Neural progenitor cell (in vitro differentiated cells): ENCODE measurements at regions not wholly inside any gene's neighbourhood (a gene's known extent, or its start where the extent isn't known, plus 50 kb on each side); places are given as distances from the start of the nearest gene placed in this dataset.

ENCODE experiments used
- DNase-seq: peaks from one replicate; pipeline ENCODE4 v3.0.0-alpha.2; 2016; ENCODE audit warnings: low spot score
- H2AFZ ChIP-seq: fragments of 200-600 bp; sonication (generic); replicated peaks from 2 replicates; pipeline ENCODE4 v1.6.1; 2016; ENCODE audit warnings: antibody characterized with exemption
- H3F3A ChIP-seq: fragments of 200-600 bp; sonication (generic); 2 replicates; pipeline ENCODE4 v1.6.1; 2016; ENCODE audit warnings: antibody characterized with exemption, low read depth
- H3K27ac ChIP-seq: fragments of 200-600 bp; sonication (generic); 2 replicates; pipeline ENCODE4 v1.5.1; 2016; ENCODE audit warnings: mild to moderate bottlenecking
- H3K27me3 ChIP-seq: fragments of 200-600 bp; sonication (generic); 2 replicates; pipeline ENCODE4 v1.6.1; 2016; ENCODE audit warnings: mild to moderate bottlenecking, moderate library complexity
- H3K36me3 ChIP-seq: fragments of 200-600 bp; sonication (generic); 2 replicates; pipeline ENCODE4 v1.5.1; 2016
- H3K4me1 ChIP-seq: fragments of 200-600 bp; sonication (generic); 2 replicates; pipeline ENCODE4 v1.6.1; 2016; ENCODE audit warnings: mixed run types
- H3K4me2 ChIP-seq: fragments of 200-600 bp; sonication (generic); 2 replicates; pipeline ENCODE4 v1.6.1; 2016
- H3K4me3 ChIP-seq: fragments of 200-600 bp; sonication (generic); 2 replicates; pipeline ENCODE4 v1.5.1; 2016
- H3K79me2 ChIP-seq: fragments of 200-600 bp; sonication (generic); 2 replicates; pipeline ENCODE4 v1.6.1; 2016; ENCODE audit warnings: low read depth
- H3K9ac ChIP-seq: fragments of 200-600 bp; sonication (generic); 2 replicates; pipeline ENCODE4 v1.6.1; 2016
- H3K9me3 ChIP-seq: fragments of 200-600 bp; sonication (generic); 2 replicates; pipeline ENCODE4 v1.5.1; 2016; ENCODE audit warnings: low read depth
- H4K20me1 ChIP-seq: fragments of 200-600 bp; sonication (generic); 2 replicates; pipeline ENCODE4 v1.6.1; 2016; ENCODE audit warnings: low read depth
- H3K27ac Mint-ChIP-seq: 3 replicates; pipeline ENCODE4 v1.8.0; 2021; ENCODE audit warnings: mixed read lengths
- H3K27me3 Mint-ChIP-seq: 2 replicates; pipeline ENCODE4 v1.8.0; 2022; ENCODE audit warnings: low read depth, mild to moderate bottlenecking, inconsistent platforms, moderate library complexity, mixed read lengths; ENCODE audit not compliant: insufficient read depth
- H3K36me3 Mint-ChIP-seq: 3 replicates; pipeline ENCODE4 v1.8.0; 2021; ENCODE audit warnings: mixed read lengths
- H3K4me1 Mint-ChIP-seq: 3 replicates; pipeline ENCODE4 v1.8.0; 2021; ENCODE audit warnings: mixed read lengths
- H3K4me3 Mint-ChIP-seq: 3 replicates; pipeline ENCODE4 v1.8.0; 2021; ENCODE audit warnings: mild to moderate bottlenecking, moderate library complexity, mixed read lengths
- H3K9me3 Mint-ChIP-seq: 3 replicates; pipeline ENCODE4 v1.8.0; 2020; ENCODE audit warnings: mixed read lengths
- CTCF ChIP-seq: fragments of 200-600 bp; sonication (generic); IDR thresholded peaks from 2 replicates; pipeline ENCODE4 v1.5.1; 2017; ENCODE audit warnings: antibody characterized with exemption, mild to moderate bottlenecking
- EZH2 ChIP-seq: fragments of 200-600 bp; sonication (generic); IDR thresholded peaks from 2 replicates; pipeline ENCODE4 v1.6.1; 2017; ENCODE audit warnings: antibody characterized with exemption, mild to moderate bottlenecking, moderate library complexity
- EZH2phosphoT487 ChIP-seq: fragments of 200-600 bp; sonication (generic); IDR thresholded peaks from 2 replicates; pipeline ENCODE4 v1.6.1; 2017; ENCODE audit warnings: antibody characterized with exemption

- no peak overlapping the region for H2AFZ ChIP-seq
- Mint-ChIP-seq H3K27ac (no peak overlapping the region), H3K27me3 (peaks cover 3% of the 10 kb centered on the region), H3K4me3 (no peak overlapping the region), H3K36me3 (peaks cover 2% of the 10 kb centered on the region), H3K4me1 (peaks cover 6% of the 10 kb centered on the region), H3K9me3 (peaks cover 9% of the 10 kb centered on the region)
- H3K27me3 ChIP-seq, result peaks cover 10% of the 10 kb centered on the region
- no peaks in the 10 kb centered on the region for H4K20me1 ChIP-seq
- peaks cover 5% of the 10 kb centered on the region for H3K9me3 ChIP-seq
- no peak overlapping the region for H3K27ac ChIP-seq
- no peaks in the 10 kb centered on the region for H3K79me2 ChIP-seq
- DNase-seq, result no peak
- H3K36me3 ChIP-seq, result no peaks in the 10 kb centered on the region
- no peaks in the 10 kb centered on the region for H3F3A ChIP-seq
- H3K4me2 ChIP-seq, result no peak overlapping the region
- TF ChIP-seq EZH2 (no peak), CTCF (no peak), EZH2phosphoT487 (no peak)
- no peak overlapping the region for H3K9ac ChIP-seq
- no peaks in the 10 kb centered on the region for H3K4me1 ChIP-seq
- no peak overlapping the region for H3K4me3 ChIP-seq
Observed at GRCh38 chr6:14306151-14306906, 188.8 kb downstream of the CD83 start.

GRCh38 chr6:14309516-14309915, 191.9 kb downstream of the CD83 start:
- Histone ChIP-seq H3K36me3 (no peaks in the 10 kb centered on the region), H3K4me2 (no peak overlapping the region), H3F3A (no peaks in the 10 kb centered on the region), H4K20me1 (no peaks in the 10 kb centered on the region), H2AFZ (no peak overlapping the region), H3K27ac (no peak overlapping the region), H3K79me2 (no peaks in the 10 kb centered on the region), H3K4me1 (no peaks in the 10 kb centered on the region), H3K27me3 (no peaks in the 10 kb centered on the region), H3K4me3 (no peak overlapping the region), H3K9ac (no peak overlapping the region), H3K9me3 (no peaks in the 10 kb centered on the region)
- no peak for DNase-seq
- no peak for TF ChIP-seq EZH2
- no peak for TF ChIP-seq EZH2phosphoT487
- TF ChIP-seq CTCF, result no peak
- peaks cover 2% of the 10 kb centered on the region for H3K9me3 Mint-ChIP-seq
- no peak overlapping the region for H3K4me3 Mint-ChIP-seq
- H3K4me1 Mint-ChIP-seq, result peaks cover 6% of the 10 kb centered on the region
- H3K27ac Mint-ChIP-seq, result no peak overlapping the region
- peaks cover 2% of the 10 kb centered on the region for H3K27me3 Mint-ChIP-seq
- no peaks in the 10 kb centered on the region for H3K36me3 Mint-ChIP-seq

GRCh38 chr6:14309951-14310445, 192.4 kb downstream of the CD83 start:
- H3K36me3 ChIP-seq, result no peaks in the 10 kb centered on the region
- no peaks in the 10 kb centered on the region for H3K27me3 ChIP-seq
- no peaks in the 10 kb centered on the region for H3K4me1 ChIP-seq
- H3K79me2 ChIP-seq, result no peaks in the 10 kb centered on the region
- no peaks in the 10 kb centered on the region for H3F3A ChIP-seq
- no peak overlapping the region for H3K27ac ChIP-seq
- DNase-seq, result no peak
- no peak overlapping the region for H3K9ac ChIP-seq
- Mint-ChIP-seq H3K27ac (no peak overlapping the region), H3K9me3 (peaks cover 2% of the 10 kb centered on the region), H3K4me3 (no peak overlapping the region), H3K27me3 (peaks cover 2% of the 10 kb centered on the region), H3K36me3 (no peaks in the 10 kb centered on the region), H3K4me1 (peaks cover 6% of the 10 kb centered on the region)
- no peaks in the 10 kb centered on the region for H3K9me3 ChIP-seq
- TF ChIP-seq EZH2phosphoT487 (no peak), EZH2 (no peak), CTCF (no peak)
- H2AFZ ChIP-seq, result no peak overlapping the region
- H4K20me1 ChIP-seq, result no peaks in the 10 kb centered on the region
- no peak overlapping the region for H3K4me3 ChIP-seq
- no peak overlapping the region for H3K4me2 ChIP-seq
